ENCODE measurements at regions not wholly inside any gene's neighbourhood (a gene's known extent, or its start where the extent isn't known, plus 50 kb on each side); places are given as distances from the start of the nearest gene placed in this dataset.

DNA sequence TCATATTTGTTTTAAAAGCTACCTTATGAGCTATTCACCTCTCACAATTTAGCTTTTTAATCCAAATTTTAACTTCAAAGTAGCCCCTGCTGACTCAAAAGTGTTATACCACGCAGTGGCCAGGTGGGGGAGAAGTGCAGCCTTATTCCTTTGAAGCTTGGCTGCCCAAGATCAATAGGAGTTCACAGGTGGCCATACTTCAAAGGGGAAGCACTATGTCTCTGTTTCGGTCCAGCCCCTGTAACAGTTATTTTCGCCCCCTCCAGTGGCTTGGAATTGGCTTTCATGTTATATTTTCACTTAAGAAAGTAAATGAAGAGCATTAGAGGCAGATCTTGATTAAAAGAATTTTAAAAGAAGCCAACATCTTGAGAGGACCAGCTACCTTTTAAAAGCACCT, 608.4 kb downstream of the EPHA7 start:
- peak; percentile 16 for DNase-seq

GRCh38 chr6:92806254-92806653, 613.1 kb downstream of the EPHA7 start:
- no peak for DNase-seq

GRCh38 chr6:92791403-92791802, 628.0 kb downstream of the EPHA7 start:
- no peak for DNase-seq

GRCh38 chr6:92790381-92790780, 629.0 kb downstream of the EPHA7 start:
- no peak for DNase-seq

GRCh38 chr6:92784235-92784634, 635.1 kb downstream of the EPHA7 start:
- DNase-seq: no peak

GRCh38 chr6:92779746-92780145, 639.6 kb downstream of the EPHA7 start:
- peak; percentile 79 for DNase-seq

GRCh38 chr6:92777146-92777740, 642.1 kb downstream of the EPHA7 start:
- DNase-seq: peak; percentile 22

- DNase-seq: no peak
Measured at GRCh38 chr6:92770540-92770939, 648.8 kb downstream of the EPHA7 start.

DNA sequence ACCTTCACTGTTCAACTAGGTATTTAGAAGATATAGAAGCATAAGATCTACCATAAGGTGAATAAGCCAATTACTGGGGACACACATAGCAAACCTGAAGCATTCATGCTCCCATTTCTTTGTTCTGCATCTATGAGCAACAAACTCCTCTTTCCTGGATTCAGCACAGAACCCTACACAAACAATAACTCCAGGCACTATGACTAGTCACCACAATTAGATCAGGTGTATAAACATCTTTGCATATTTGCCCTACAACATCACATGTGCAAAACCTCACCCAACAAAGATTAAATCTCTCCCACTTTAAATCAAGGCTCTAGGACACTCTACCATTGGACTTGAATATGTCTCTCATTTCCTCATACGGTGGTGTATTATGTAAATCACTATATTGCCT, 652.3 kb downstream of the EPHA7 start:
- no peak for DNase-seq

DNA sequence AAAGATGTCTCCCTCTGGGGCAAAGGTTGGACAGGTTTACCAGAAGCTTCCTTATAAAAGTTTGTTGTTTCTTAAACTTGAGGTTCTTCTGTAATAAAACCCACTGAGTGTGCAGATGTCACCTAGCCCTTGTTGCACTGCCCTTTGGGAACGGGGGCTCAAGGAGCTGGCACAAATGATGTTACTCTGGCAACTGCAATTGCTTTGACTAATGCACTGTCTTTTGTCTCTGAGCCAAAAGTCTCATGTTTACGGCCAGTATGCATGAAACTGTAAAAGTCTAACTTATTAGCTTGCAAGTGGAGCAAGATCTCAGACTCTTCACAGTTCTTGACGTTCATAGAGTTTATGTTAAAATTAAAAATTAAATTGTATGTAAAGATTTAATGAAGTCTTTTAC, 655.7 kb downstream of the EPHA7 start:
- no peak for DNase-seq

DNA sequence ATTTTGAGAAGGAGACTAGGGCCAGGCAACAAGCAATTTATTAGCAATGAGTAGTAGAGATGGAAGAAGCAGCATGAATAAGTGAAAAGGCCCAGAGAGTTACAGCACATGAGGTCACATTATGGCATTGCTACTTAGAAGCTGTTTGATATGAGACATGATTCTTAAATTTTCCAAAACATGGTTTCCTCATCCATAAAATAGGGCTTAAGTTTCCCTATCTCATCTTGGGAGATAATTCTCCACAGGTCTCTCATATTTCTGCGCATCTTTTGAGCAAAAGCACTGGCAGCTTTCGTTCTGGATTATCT, 656.1 kb downstream of the EPHA7 start:
- DNase-seq: no peak

- peak; percentile 2 for DNase-seq
Measured at GRCh38 chr6:92762443-92763273, 656.7 kb downstream of the EPHA7 start.

GRCh38 chr6:92759178-92759577, 660.2 kb downstream of the EPHA7 start:
- DNase-seq: no peak

- DNase-seq: no peak
Measured at GRCh38 chr6:92757925-92758324, 661.4 kb downstream of the EPHA7 start.

- DNase-seq: peak; percentile 24
Measured at GRCh38 chr6:92756912-92757311, 662.4 kb downstream of the EPHA7 start.

- DNase-seq: no peak
Measured at GRCh38 chr6:92753956-92754355, 665.4 kb downstream of the EPHA7 start.

DNA sequence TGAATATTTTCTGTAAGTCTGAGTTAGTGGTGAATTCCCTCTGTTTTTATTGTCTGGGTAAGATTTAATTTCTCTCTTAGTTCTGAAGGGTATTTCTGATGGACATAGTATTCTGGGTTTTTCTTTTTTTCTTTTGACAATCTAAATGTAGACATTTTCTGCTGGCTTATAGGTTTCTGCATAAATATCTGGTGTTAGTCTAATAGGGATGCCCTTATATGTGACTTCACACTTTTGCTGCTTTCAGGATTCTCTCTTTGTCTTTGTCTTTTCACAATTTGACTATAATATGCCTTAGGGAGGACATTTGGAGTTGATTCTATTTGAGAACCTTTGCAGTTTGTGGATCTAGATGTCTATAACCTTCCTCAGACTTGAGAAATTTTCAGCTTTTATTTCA, 667.2 kb downstream of the EPHA7 start:
- no peak for DNase-seq

DNA sequence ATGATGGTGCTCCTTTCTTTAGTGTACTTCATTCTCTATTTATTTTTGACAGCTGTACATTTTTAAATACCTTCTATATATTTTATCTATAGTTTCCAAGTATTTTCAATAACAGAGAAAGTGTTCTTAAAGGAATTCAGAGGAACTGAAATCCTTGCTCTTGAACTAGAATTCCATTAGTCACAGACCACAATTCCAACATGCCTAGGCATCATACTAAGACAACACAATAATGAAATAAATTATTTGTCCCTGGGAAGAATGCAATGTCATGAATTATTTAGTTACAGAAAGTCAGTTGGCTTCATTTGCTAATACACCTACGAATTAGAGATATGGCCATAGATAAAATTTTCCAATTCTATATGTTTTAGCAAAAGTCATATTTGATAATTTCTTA, 671.2 kb downstream of the EPHA7 start:
- DNase-seq: no peak

DNA sequence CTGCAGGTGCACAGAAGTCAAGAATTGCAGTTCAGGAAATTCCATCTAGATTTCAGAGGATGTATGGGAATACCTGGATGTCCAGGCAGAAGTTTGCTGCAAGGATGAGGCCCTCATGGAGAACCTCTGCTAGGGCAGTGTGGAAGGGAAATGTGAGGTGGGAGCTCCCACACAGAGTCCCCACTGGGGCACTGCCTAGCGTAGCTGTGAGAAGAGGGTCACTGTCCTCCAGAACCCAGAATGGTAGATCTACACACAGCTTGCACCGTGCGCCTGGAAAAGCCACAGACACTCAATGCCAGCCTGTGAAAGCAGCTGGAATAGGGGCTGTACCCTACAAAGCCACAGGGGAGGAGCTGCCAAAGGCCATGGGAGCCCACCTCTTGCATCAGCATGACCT, 681.4 kb downstream of the EPHA7 start:
- DNase-seq: no peak

- DNase-seq: no peak
Measured at GRCh38 chr6:92723390-92723931, 695.9 kb downstream of the EPHA7 start.

GRCh38 chr6:92719773-92720172, 699.6 kb downstream of the EPHA7 start:
- DNase-seq: no peak

GRCh38 chr6:92716638-92717037, 702.7 kb downstream of the EPHA7 start:
- DNase-seq: no peak

DNA sequence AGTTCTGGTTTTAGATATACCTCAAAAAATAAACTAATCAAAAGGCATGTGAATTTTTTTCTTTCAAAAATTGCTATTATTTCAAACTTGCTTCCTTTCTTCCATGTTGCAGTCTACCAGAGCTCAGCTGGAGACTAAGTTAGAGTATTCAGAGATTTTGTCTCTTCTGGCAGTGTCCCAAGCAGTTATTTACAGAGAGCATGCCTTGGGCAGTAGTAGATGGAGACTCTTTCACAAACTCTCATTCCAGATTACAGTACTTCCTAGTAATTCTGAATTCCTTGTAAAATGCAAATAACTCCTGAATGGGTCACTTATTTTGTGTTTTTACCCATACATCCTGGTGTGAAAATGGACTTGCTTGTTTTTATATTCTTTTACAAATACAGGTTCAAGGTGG, 703.4 kb downstream of the EPHA7 start:
- peak; percentile 6 for DNase-seq

- DNase-seq: no peak
Measured at GRCh38 chr6:92714346-92714745, 705.0 kb downstream of the EPHA7 start.

GRCh38 chr6:92710048-92710447, 709.3 kb downstream of the EPHA7 start:
- no peak for DNase-seq

All from fibroblast of skin of right biceps (primary cell).